ENCODE measurements at regions not wholly inside any gene's neighbourhood (a gene's known extent, or its start where the extent isn't known, plus 50 kb on each side); places are given as distances from the start of the nearest gene placed in this dataset.

- in situ Hi-C loops (cut with MboI) (no loop called here), intact Hi-C loops (cut with micrococcal nuclease) (no loop called here)
- no TSS peak for BruUV-seq (replicated peaks)
- FAIRE-seq (no peak), ATAC-seq (no peak), DNase-seq (ENCODE audit: extremely low read depth in 1 of 4, low spot score in 3 of 4) (no peak)
- Histone ChIP-seq H4K20me1 (replicated peaks; ENCODE audit: control insufficient read depth, insufficient read depth, low read length) (no peaks in the 10 kb centered on the region), H2AFZ (ENCODE audit: low read depth, low read length) (no peak overlapping the region), H3K4me1 (replicated peaks in 1 of 2; ENCODE audit: control insufficient read depth in 2 of 2, insufficient read depth in 2 of 2, low read length in 2 of 2) (no peaks in the 10 kb centered on the region), H3K9me3 (replicated peaks; ENCODE audit: control insufficient read depth, insufficient read depth, low read depth, low read length) (no peaks in the 10 kb centered on the region), H3K4me2 (ENCODE audit: insufficient read depth, low read length) (no peak overlapping the region), H3K36me3 (ENCODE audit: control insufficient read depth, insufficient read depth, low read length) (no peaks in the 10 kb centered on the region), H3K27ac (ENCODE audit: extremely low read depth, low read depth, low read length) (no peak overlapping the region), H3K27me3 (ENCODE audit: control insufficient read depth in 2 of 2, insufficient read depth in 2 of 2, low read length in 2 of 2) (no peaks in the 10 kb centered on the region), H3K9ac (ENCODE audit: insufficient read depth in 1 of 2, low read depth in 2 of 2, low read length in 2 of 2) (no peak overlapping the region), H3K9me1 (ENCODE audit: control insufficient read depth, insufficient read depth, low read length) (no peaks in the 10 kb centered on the region), H3K4me3 (no peak overlapping the region), H3K79me2 (ENCODE audit: control insufficient read depth, insufficient read depth, low read length) (no peaks in the 10 kb centered on the region)
- POLR2A ChIA-PET = no interaction called here
- no peak for TF ChIP-seq RHOXF2B (CRISPR knock-in tag; conservative IDR thresholded peaks at IDR 0.05)
- CTCF ChIA-PET (ENCODE audit: low intra/inter-chr PET ratio) = no interaction called here
- 3% methylated on average over 4 of the region's 4 CpGs for WGBS (ENCODE audit: insufficient coverage, low coverage, missing lambda C conversion rate)
Measured at GRCh38 chr9:18137815-18138214, 336.1 kb upstream of the ADAMTSL1 start.

GRCh38 chr9:18138656-18139055, 335.3 kb upstream of the ADAMTSL1 start:
- H3K4me2 ChIP-seq (ENCODE audit: insufficient read depth, low read length) = no peak overlapping the region
- DNase-seq (ENCODE audit: extremely low read depth in 1 of 4, low spot score in 3 of 4) (no peak), FAIRE-seq (no peak), ATAC-seq (no peak)
- H3K27ac ChIP-seq (ENCODE audit: extremely low read depth, low read depth, low read length) = no peak overlapping the region
- H3K79me2 ChIP-seq (ENCODE audit: control insufficient read depth, insufficient read depth, low read length) = no peaks in the 10 kb centered on the region
- in situ Hi-C loops (cut with MboI) (no loop called here), intact Hi-C loops (cut with micrococcal nuclease) (no loop called here)
- ChIA-PET CTCF (ENCODE audit: low intra/inter-chr PET ratio) (no interaction called here), POLR2A (no interaction called here)
- H3K27me3 ChIP-seq (ENCODE audit: control insufficient read depth in 2 of 2, insufficient read depth in 2 of 2, low read length in 2 of 2) = no peaks in the 10 kb centered on the region
- no TSS peak for BruUV-seq (replicated peaks)
- H3K9me1 ChIP-seq (ENCODE audit: control insufficient read depth, insufficient read depth, low read length) = no peaks in the 10 kb centered on the region
- H4K20me1 ChIP-seq (replicated peaks; ENCODE audit: control insufficient read depth, insufficient read depth, low read length) = no peaks in the 10 kb centered on the region
- WGBS (ENCODE audit: insufficient coverage, low coverage, missing lambda C conversion rate) = 0% methylated on average over 3 of the region's 5 CpGs
- no peaks in the 10 kb centered on the region for H3K9me3 ChIP-seq (replicated peaks; ENCODE audit: control insufficient read depth, insufficient read depth, low read depth, low read length)
- H3K36me3 ChIP-seq (ENCODE audit: control insufficient read depth, insufficient read depth, low read length) = no peaks in the 10 kb centered on the region
- H3K4me3 ChIP-seq = no peak overlapping the region
- H3K9ac ChIP-seq (ENCODE audit: insufficient read depth in 1 of 2, low read depth in 2 of 2, low read length in 2 of 2) = no peak overlapping the region
- no peaks in the 10 kb centered on the region for H3K4me1 ChIP-seq (replicated peaks in 1 of 2; ENCODE audit: control insufficient read depth in 2 of 2, insufficient read depth in 2 of 2, low read length in 2 of 2)
- H2AFZ ChIP-seq (ENCODE audit: low read depth, low read length) = no peak overlapping the region
- TF ChIP-seq RBM25 (IDR thresholded peaks at IDR 0.05; ENCODE audit: low read depth, low read length, severe bottlenecking) = no peak
- no peak for TF ChIP-seq HMG20B (CRISPR knock-in tag; IDR thresholded peaks at IDR 0.05)
- TF ChIP-seq ZNF431 (CRISPR knock-in tag; IDR thresholded peaks at IDR 0.05) = no peak
- no peak for TF ChIP-seq ZNF717 (CRISPR knock-in tag; IDR thresholded peaks at IDR 0.05)
- no peak for TF ChIP-seq ID3 (CRISPR knock-in tag; IDR thresholded peaks at IDR 0.05)
- TF ChIP-seq ID3 (tag; IDR thresholded peaks at IDR 0.05) = no peak
- no peak for TF ChIP-seq GATA2 (CRISPR knock-in tag; IDR thresholded peaks at IDR 0.05)
- no peak for TF ChIP-seq CAMTA2 (CRISPR knock-in tag; conservative IDR thresholded peaks at IDR 0.05)
- TF ChIP-seq TAF15 (IDR thresholded peaks at IDR 0.05; ENCODE audit: low read depth, low read length) = no peak
- TF ChIP-seq THRB (CRISPR knock-in tag; conservative IDR thresholded peaks at IDR 0.05) = no peak
- TF ChIP-seq E2F4 (CRISPR knock-in tag; IDR thresholded peaks at IDR 0.05; ENCODE audit: low read depth) = no peak
- TF ChIP-seq FOS (IDR thresholded peaks at IDR 0.05; ENCODE audit: extremely low read depth, insufficient read length) = no peak
- TF ChIP-seq DIDO1 (tag; IDR thresholded peaks at IDR 0.05; ENCODE audit: low read depth) = no peak
- no peak for TF ChIP-seq GABPA (tag; conservative IDR thresholded peaks at IDR 0.05; ENCODE audit: low read depth)
- no peak for TF ChIP-seq ZNF133 (CRISPR knock-in tag; IDR thresholded peaks at IDR 0.05)

Measured in K562 (cell line).